Neural cell (in vitro differentiated cells): ENCODE measurements at regions not wholly inside any gene's neighbourhood (a gene's known extent, or its start where the extent isn't known, plus 50 kb on each side); places are given as distances from the start of the nearest gene placed in this dataset.
"Not testable (repeated sequence)": the region's sequence is repeated elsewhere in the genome, so short reads cannot be mapped to it uniquely, and the experiment has no call there.

Source experiments
- H2AFZ ChIP-seq: fragments of 200-600, 300-800 bp; sonication (generic), shearing (Covaris generic); 2 replicates; pipeline ENCODE4 v1.6.0; 2014; ENCODE audit warnings: low read depth, mild to moderate bottlenecking, antibody characterized with exemption, low read length, moderate library complexity
- H3F3A ChIP-seq: fragments of 200-600 bp; shearing (Covaris generic); 2 replicates; pipeline ENCODE4 v1.6.1; 2016; ENCODE audit warnings: mild to moderate bottlenecking, moderate library complexity, mixed read lengths, antibody characterized with exemption, low read length; ENCODE audit not compliant: insufficient read depth, poor library complexity, severe bottlenecking
- H3K27ac ChIP-seq: fragments of 200-600, 300-800 bp; sonication (generic), shearing (Covaris generic); 2 replicates; pipeline ENCODE4 v1.5.1; 2014; ENCODE audit warnings: mild to moderate bottlenecking, low read length, moderate library complexity
- H3K27me3 ChIP-seq: fragments of 300-800, 200-600 bp; sonication (generic), shearing (Covaris generic); 2 replicates; pipeline ENCODE4 v1.6.0; 2014; ENCODE audit warnings: mild to moderate bottlenecking, low read depth, low read length, moderate library complexity; ENCODE audit not compliant: insufficient read depth
- H3K36me3 ChIP-seq: fragments of 300-800, 200-600 bp; sonication (generic), shearing (Covaris generic); 2 replicates; pipeline ENCODE4 v1.5.1; 2014; ENCODE audit warnings: mild to moderate bottlenecking, antibody characterized with exemption, low read length, moderate library complexity; ENCODE audit not compliant: insufficient read depth
- H3K4me2 ChIP-seq: fragments of 300-800, 200-600 bp; sonication (generic), shearing (Covaris generic); 2 replicates; pipeline ENCODE4 v1.6.0; 2014; ENCODE audit warnings: mild to moderate bottlenecking, low read length
- H3K4me3 ChIP-seq: fragments of 300-800, 200-600 bp; sonication (generic), shearing (Covaris generic); 2 replicates; pipeline ENCODE4 v1.5.1; 2014; ENCODE audit warnings: mild to moderate bottlenecking, low read length, moderate library complexity
- H3K79me2 ChIP-seq: fragments of 200-600 bp; shearing (Covaris generic); replicated peaks from 2 replicates; pipeline ENCODE4 v1.6.0; 2014; ENCODE audit warnings: mild to moderate bottlenecking, low read length, moderate library complexity; ENCODE audit not compliant: insufficient read depth
- H3K9ac ChIP-seq: fragments of 300-800, 200-600 bp; sonication (generic), shearing (Covaris generic); 2 replicates; pipeline ENCODE4 v1.6.1; 2016; ENCODE audit warnings: mild to moderate bottlenecking, low read length, mixed read lengths
- H3K9me2 ChIP-seq: fragments of 200-600 bp; shearing (Covaris generic); 2 replicates; pipeline ENCODE4 v1.6.1; 2016; ENCODE audit warnings: mild to moderate bottlenecking, low read length, mixed read lengths; ENCODE audit not compliant: insufficient read depth
- H3K9me3 ChIP-seq: fragments of 200-600, 300-800 bp; sonication (generic), shearing (Covaris generic); 2 replicates; pipeline ENCODE4 v1.6.1; 2016; ENCODE audit warnings: mild to moderate bottlenecking, mixed run types, low read length, moderate library complexity, mixed read lengths
- H4K20me1 ChIP-seq: fragments of 200-600 bp; shearing (Covaris generic); 2 replicates; pipeline ENCODE4 v1.6.1; 2016; ENCODE audit warnings: mild to moderate bottlenecking, mixed run types; ENCODE audit not compliant: insufficient read depth
- EP300 ChIP-seq: fragments of 450-650 bp; conservative IDR thresholded peaks from 2 replicates; pipeline ENCODE4 v1.6.1; 2014; ENCODE audit warnings: antibody characterized with exemption, mild to moderate bottlenecking, moderate library complexity; ENCODE audit not compliant: poor library complexity, severe bottlenecking
- EZH2 ChIP-seq: fragments of 200-600, 300-800 bp; shearing (Covaris generic), sonication (generic); IDR thresholded peaks from 2 replicates; pipeline ENCODE4 v1.6.1; 2014; ENCODE audit warnings: antibody characterized with exemption, low read length, borderline replicate concordance, mild to moderate bottlenecking; ENCODE audit not compliant: insufficient read depth, poor library complexity, severe bottlenecking
- MXI1 ChIP-seq: fragments of 450-650 bp; conservative IDR thresholded peaks from 2 replicates; pipeline ENCODE4 v1.6.1; 2014; ENCODE audit warnings: antibody characterized with exemption, mild to moderate bottlenecking; ENCODE audit not compliant: poor library complexity, severe bottlenecking
- POLR2AphosphoS5 ChIP-seq: IDR thresholded peaks from 2 replicates; pipeline ENCODE4 v1.6.1; 2012
- RAD21 ChIP-seq: fragments of 450-650 bp; conservative IDR thresholded peaks from 2 replicates; pipeline ENCODE4 v1.6.1; 2014; ENCODE audit warnings: antibody characterized with exemption, mild to moderate bottlenecking, moderate library complexity
- SMC3 ChIP-seq: fragments of 450-650 bp; conservative IDR thresholded peaks from 2 replicates; pipeline ENCODE4 v1.6.1; 2014; ENCODE audit warnings: antibody characterized with exemption, mild to moderate bottlenecking, moderate library complexity; ENCODE audit not compliant: poor library complexity
- TAF1 ChIP-seq: IDR thresholded peaks from 2 replicates; pipeline ENCODE4 v1.6.1; 2012; ENCODE audit warnings: low read depth
- TF ChIP-seq, protein P1 (sequence below): fragments of 450-650 bp; IDR thresholded peaks from 2 replicates; pipeline ENCODE4 v1.5.1; 2014; ENCODE audit warnings: antibody characterized with exemption, mild to moderate bottlenecking, moderate library complexity; ENCODE audit not compliant: poor library complexity, severe bottlenecking
- TF ChIP-seq, protein P2 (sequence below): IDR thresholded peaks from 2 replicates; pipeline ENCODE4 v1.6.1; 2012; ENCODE audit warnings: borderline replicate concordance

DNA sequence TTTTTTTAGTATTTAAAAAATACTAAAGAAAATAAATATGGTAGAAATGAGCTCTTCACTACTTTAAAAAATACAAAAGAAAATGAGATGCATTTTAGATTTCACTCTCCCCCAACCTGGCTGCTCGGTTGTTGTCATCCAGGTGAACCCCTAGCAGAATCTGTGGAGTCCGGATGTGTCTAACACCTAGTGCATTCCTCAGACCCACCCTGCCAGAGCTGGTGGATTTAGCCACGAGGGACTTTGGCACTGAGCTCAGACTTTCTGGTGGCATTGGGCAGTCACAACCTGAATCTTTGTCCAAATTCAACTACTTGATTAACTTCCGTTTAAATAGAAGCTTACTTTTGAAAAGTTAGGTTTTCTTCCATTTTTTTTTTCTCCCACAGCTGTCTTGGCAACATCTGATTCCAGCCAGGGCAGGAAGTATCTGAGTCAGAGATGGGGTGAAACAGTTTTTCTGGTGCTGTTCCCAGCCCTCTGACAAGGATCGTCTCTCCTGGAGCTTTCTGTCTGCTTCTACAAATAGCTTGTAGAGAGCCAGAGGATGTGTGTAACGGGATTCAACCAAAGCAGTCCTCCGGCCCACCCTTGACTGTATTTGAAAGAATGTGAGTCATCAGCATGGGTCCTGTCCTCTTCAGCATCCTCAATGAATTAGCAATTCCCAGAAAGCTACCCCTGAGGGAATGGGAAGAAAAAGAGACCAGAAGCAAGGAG is 301.8 kb upstream of the MCTP2 start:
- TF ChIP-seq, protein P1, sequence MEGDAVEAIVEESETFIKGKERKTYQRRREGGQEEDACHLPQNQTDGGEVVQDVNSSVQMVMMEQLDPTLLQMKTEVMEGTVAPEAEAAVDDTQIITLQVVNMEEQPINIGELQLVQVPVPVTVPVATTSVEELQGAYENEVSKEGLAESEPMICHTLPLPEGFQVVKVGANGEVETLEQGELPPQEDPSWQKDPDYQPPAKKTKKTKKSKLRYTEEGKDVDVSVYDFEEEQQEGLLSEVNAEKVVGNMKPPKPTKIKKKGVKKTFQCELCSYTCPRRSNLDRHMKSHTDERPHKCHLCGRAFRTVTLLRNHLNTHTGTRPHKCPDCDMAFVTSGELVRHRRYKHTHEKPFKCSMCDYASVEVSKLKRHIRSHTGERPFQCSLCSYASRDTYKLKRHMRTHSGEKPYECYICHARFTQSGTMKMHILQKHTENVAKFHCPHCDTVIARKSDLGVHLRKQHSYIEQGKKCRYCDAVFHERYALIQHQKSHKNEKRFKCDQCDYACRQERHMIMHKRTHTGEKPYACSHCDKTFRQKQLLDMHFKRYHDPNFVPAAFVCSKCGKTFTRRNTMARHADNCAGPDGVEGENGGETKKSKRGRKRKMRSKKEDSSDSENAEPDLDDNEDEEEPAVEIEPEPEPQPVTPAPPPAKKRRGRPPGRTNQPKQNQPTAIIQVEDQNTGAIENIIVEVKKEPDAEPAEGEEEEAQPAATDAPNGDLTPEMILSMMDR: no peak
- TF ChIP-seq POLR2AphosphoS5 (no peak), MXI1 (no peak), EP300 (no peak), TAF1 (no peak), SMC3 (no peak)
- H3K9me2 ChIP-seq: no peaks in the 10 kb centered on the region
- no peaks in the 10 kb centered on the region for H3K79me2 ChIP-seq
- no peaks in the 10 kb centered on the region for H3K36me3 ChIP-seq
- no peaks in the 10 kb centered on the region for H4K20me1 ChIP-seq
- H3F3A ChIP-seq: no peaks in the 10 kb centered on the region
- H3K27ac ChIP-seq: no peak overlapping the region
- H2AFZ ChIP-seq: no peak overlapping the region
- H3K9ac ChIP-seq: no peak overlapping the region
- H3K9me3 ChIP-seq: no peaks in the 10 kb centered on the region
- no peak overlapping the region for H3K4me2 ChIP-seq
- H3K4me3 ChIP-seq: no peak overlapping the region
- H3K27me3 ChIP-seq: no peaks in the 10 kb centered on the region

DNA sequence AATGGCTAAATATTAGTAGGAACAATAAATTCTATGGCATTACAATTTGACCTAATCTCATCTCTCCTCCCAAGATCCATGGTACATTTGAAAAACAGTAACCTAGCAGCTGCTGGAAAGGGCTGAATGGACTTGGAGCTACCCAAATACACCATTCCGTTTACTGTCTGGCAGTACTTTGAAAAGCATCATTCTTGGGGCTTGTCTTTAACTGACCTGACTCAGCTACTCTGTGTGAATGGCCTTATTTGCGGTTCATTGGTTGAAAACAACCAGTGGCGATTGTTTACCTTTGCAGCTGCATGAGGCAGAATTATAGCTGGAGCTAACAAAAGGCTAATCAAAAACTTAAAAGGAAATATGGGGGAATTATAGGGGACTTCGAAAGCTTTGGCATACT is 311.2 kb upstream of the MCTP2 start:
- no peak overlapping the region for H3K9ac ChIP-seq
- H3K4me2 ChIP-seq: no peak overlapping the region
- H4K20me1 ChIP-seq: no peaks in the 10 kb centered on the region
- no peaks in the 10 kb centered on the region for H3K9me3 ChIP-seq
- no peak overlapping the region for H2AFZ ChIP-seq
- H3K27ac ChIP-seq: no peak overlapping the region
- H3K79me2 ChIP-seq: no peaks in the 10 kb centered on the region
- no peaks in the 10 kb centered on the region for H3F3A ChIP-seq
- H3K36me3 ChIP-seq: no peaks in the 10 kb centered on the region
- no peak overlapping the region for H3K4me3 ChIP-seq
- H3K9me2 ChIP-seq: no peaks in the 10 kb centered on the region
- H3K27me3 ChIP-seq: no peaks in the 10 kb centered on the region
- TF ChIP-seq SMC3 (no peak), TAF1 (no peak), EP300 (no peak), POLR2AphosphoS5 (no peak), MXI1 (no peak), EZH2 (no peak), RAD21 (no peak)
- TF ChIP-seq, protein P2, sequence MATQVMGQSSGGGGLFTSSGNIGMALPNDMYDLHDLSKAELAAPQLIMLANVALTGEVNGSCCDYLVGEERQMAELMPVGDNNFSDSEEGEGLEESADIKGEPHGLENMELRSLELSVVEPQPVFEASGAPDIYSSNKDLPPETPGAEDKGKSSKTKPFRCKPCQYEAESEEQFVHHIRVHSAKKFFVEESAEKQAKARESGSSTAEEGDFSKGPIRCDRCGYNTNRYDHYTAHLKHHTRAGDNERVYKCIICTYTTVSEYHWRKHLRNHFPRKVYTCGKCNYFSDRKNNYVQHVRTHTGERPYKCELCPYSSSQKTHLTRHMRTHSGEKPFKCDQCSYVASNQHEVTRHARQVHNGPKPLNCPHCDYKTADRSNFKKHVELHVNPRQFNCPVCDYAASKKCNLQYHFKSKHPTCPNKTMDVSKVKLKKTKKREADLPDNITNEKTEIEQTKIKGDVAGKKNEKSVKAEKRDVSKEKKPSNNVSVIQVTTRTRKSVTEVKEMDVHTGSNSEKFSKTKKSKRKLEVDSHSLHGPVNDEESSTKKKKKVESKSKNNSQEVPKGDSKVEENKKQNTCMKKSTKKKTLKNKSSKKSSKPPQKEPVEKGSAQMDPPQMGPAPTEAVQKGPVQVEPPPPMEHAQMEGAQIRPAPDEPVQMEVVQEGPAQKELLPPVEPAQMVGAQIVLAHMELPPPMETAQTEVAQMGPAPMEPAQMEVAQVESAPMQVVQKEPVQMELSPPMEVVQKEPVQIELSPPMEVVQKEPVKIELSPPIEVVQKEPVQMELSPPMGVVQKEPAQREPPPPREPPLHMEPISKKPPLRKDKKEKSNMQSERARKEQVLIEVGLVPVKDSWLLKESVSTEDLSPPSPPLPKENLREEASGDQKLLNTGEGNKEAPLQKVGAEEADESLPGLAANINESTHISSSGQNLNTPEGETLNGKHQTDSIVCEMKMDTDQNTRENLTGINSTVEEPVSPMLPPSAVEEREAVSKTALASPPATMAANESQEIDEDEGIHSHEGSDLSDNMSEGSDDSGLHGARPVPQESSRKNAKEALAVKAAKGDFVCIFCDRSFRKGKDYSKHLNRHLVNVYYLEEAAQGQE: no peak
- TF ChIP-seq, protein P1: no peak

DNA sequence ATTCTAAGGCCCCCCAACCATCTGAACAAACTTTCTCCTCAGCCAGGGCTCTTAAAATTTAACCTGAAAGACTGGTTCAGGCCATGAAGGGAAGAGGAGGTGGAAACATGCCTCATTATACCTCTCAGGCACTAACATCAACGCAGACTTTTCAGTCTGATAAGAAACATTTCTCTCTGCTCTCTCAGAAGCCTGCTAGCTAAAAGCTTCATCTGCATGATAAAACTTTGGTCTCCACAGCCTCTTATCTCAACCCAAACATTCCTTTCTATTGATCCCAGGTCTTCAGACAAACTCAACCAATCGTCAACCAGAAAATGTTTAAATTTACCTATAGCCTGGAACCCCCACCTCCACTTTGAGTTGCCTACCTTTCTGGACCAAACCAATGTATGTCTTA is 312.6 kb upstream of the MCTP2 start:
- H3K4me3 ChIP-seq, H4K20me1 ChIP-seq, H3K79me2 ChIP-seq, H3K9me3 ChIP-seq, H3K4me2 ChIP-seq, H3F3A ChIP-seq, H3K27ac ChIP-seq, H3K9me2 ChIP-seq, H2AFZ ChIP-seq, H3K27me3 ChIP-seq, H3K9ac ChIP-seq, H3K36me3 ChIP-seq: not testable (repeated sequence)
